MM.1S (cell line): ENCODE measurements at regions not wholly inside any gene's neighbourhood (a gene's known extent, or its start where the extent isn't known, plus 50 kb on each side); places are given as distances from the start of the nearest gene placed in this dataset.

Experiments used
- EZH2 ChIP-seq: fragments of 300-600 bp; sonication (generic); optimal IDR thresholded peaks from 2 replicates; pipeline ENCODE3; 2017; ENCODE audit warnings: low read depth, mild to moderate bottlenecking, antibody characterized with exemption, low read length, mixed read lengths
- EZH2phosphoT487 ChIP-seq: fragments of 300-600 bp; sonication (generic); IDR thresholded peaks from 2 replicates; pipeline ENCODE4 v1.6.1; 2018; ENCODE audit warnings: antibody characterized with exemption, low read length
- TF ChIP-seq, protein P1 (sequence below): fragments of 300-600 bp; sonication (generic); IDR thresholded peaks from 2 replicates; pipeline ENCODE4 v1.5.1; 2016; ENCODE audit warnings: antibody characterized with exemption, low read length, mixed read lengths

DNA sequence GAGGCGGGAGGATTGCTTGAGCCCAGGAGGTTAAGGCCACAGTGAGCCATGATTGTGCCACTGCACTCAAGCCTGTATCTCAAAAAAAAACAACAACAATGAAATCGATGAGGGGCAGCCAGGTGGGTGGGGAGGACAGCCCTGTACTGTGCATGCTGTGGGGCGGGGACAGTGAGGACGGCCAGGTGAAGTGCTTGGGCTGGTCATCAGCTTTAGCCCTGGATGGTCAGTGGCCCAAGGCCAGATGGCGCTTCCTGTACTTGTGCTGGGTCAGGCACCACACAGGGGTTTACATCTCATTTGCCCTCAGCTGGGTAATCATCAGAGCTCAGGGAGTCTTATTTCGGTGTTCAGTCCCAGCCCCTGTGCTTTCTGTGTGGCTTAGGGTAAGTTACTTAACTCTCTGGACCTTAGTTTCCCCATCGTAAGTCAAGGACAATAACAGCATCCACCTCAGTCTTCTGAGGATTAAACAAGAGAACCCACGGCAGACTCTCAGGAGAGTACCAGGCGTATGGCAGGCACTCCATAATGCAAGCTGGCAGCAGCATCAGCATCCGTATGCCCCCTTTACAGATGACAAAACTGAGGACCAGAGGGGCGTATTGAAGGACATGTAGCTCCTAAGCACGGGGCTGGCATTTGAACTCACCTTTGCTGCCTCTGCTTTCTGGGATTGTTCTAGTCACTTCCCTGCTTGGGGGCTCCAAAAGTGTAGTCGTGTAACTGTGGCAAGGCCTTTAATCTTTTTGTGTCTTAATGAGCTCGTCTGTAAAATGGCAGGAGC is 71.9 kb downstream of the SLC25A47 start:
- TF ChIP-seq, protein P1, sequence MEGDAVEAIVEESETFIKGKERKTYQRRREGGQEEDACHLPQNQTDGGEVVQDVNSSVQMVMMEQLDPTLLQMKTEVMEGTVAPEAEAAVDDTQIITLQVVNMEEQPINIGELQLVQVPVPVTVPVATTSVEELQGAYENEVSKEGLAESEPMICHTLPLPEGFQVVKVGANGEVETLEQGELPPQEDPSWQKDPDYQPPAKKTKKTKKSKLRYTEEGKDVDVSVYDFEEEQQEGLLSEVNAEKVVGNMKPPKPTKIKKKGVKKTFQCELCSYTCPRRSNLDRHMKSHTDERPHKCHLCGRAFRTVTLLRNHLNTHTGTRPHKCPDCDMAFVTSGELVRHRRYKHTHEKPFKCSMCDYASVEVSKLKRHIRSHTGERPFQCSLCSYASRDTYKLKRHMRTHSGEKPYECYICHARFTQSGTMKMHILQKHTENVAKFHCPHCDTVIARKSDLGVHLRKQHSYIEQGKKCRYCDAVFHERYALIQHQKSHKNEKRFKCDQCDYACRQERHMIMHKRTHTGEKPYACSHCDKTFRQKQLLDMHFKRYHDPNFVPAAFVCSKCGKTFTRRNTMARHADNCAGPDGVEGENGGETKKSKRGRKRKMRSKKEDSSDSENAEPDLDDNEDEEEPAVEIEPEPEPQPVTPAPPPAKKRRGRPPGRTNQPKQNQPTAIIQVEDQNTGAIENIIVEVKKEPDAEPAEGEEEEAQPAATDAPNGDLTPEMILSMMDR = no peak
- TF ChIP-seq EZH2 = no peak
- TF ChIP-seq EZH2phosphoT487 = no peak
